Stomach (tissue), 4 donors: ENCODE measurements at regions not wholly inside any gene's neighbourhood (a gene's known extent, or its start where the extent isn't known, plus 50 kb on each side); places are given as distances from the start of the nearest gene placed in this dataset.

Source experiments
- EP300 ChIP-seq: sonication (generic); formaldehyde crosslinking; IDR thresholded peaks from one replicate; pipeline ENCODE4 v1.6.1; 2017; ENCODE audit warnings: antibody characterized with exemption
- POLR2AphosphoS5 ChIP-seq, 3 donors: sonication (generic); formaldehyde crosslinking; IDR thresholded peaks; one replicate each; pipeline ENCODE4 v1.6.1; 2016; ENCODE audit warnings: antibody characterized with exemption in 3 of 3
- TF ChIP-seq, protein P1 (sequence below), 7 experiments: fragments of 450-650 bp in 4 of 7; fragments of 200-600 bp in 3 of 7; sonication (generic) in 3 of 7; IDR thresholded peaks; one replicate each; pipeline ENCODE4 v1.5.1; 2016 to 2019; ENCODE audit warnings: antibody characterized with exemption in 7 of 7, control low read depth in 2 of 7, mild to moderate bottlenecking in 1 of 7

DNA sequence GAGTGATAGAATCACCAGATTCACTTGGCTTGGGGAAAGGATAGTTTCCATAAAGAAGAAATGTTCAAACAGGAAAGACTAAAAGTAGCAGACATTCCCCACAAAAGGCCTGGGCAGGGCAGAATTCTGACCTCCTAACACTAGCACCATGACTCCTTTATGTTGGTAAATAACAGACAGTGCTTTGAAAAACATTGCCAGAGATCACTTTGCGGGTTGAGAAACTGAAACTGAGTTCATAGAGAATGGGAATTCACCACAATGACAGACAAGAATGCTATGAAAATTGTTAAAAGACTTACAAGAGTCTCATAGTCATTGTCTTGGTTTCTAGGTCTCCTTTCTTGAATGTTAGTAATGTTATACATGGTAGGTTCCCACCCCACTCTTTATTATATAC, 172.5 kb upstream of the GLRA1 start:
- TF ChIP-seq, protein P1, sequence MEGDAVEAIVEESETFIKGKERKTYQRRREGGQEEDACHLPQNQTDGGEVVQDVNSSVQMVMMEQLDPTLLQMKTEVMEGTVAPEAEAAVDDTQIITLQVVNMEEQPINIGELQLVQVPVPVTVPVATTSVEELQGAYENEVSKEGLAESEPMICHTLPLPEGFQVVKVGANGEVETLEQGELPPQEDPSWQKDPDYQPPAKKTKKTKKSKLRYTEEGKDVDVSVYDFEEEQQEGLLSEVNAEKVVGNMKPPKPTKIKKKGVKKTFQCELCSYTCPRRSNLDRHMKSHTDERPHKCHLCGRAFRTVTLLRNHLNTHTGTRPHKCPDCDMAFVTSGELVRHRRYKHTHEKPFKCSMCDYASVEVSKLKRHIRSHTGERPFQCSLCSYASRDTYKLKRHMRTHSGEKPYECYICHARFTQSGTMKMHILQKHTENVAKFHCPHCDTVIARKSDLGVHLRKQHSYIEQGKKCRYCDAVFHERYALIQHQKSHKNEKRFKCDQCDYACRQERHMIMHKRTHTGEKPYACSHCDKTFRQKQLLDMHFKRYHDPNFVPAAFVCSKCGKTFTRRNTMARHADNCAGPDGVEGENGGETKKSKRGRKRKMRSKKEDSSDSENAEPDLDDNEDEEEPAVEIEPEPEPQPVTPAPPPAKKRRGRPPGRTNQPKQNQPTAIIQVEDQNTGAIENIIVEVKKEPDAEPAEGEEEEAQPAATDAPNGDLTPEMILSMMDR (IDR thresholded peaks at IDR 0.05): no peak
- TF ChIP-seq EP300 (no peak), POLR2AphosphoS5 (IDR thresholded peaks at IDR 0.05) (no peak)
